ENCODE measurements at regions not wholly inside any gene's neighbourhood (a gene's known extent, or its start where the extent isn't known, plus 50 kb on each side); places are given as distances from the start of the nearest gene placed in this dataset.

- TF ChIP-seq CTCF (IDR thresholded peaks at IDR 0.05; ENCODE audit: insufficient read depth, missing control alignments): no peak
- FAIRE-seq: no peak
- no peak for DNase-seq (ENCODE audit: insufficient read length, low spot score)
These were observed 81.9 kb upstream of the PKDCC start for GRCh38 chr2:41965909-41966295.

- FAIRE-seq: no peak
- no peak for DNase-seq (ENCODE audit: insufficient read length, low spot score)
- TF ChIP-seq CTCF (IDR thresholded peaks at IDR 0.05; ENCODE audit: insufficient read depth, missing control alignments): no peak
These were observed 81.4 kb upstream of the PKDCC start for GRCh38 chr2:41966431-41966893.

GRCh38 chr2:41966920-41967319 lies 80.9 kb upstream of the PKDCC start:
- no peak for DNase-seq (ENCODE audit: insufficient read length, low spot score)
- FAIRE-seq: no peak
- no peak for TF ChIP-seq CTCF (IDR thresholded peaks at IDR 0.05; ENCODE audit: insufficient read depth, missing control alignments)

- no peak for DNase-seq (ENCODE audit: insufficient read length, low spot score)
- no peak for TF ChIP-seq CTCF (IDR thresholded peaks at IDR 0.05; ENCODE audit: insufficient read depth, missing control alignments)
- no peak for FAIRE-seq
These were observed 80.2 kb upstream of the PKDCC start for GRCh38 chr2:41967476-41968181.

- no peak for TF ChIP-seq CTCF (IDR thresholded peaks at IDR 0.05; ENCODE audit: insufficient read depth, missing control alignments)
- FAIRE-seq (no peak), DNase-seq (ENCODE audit: insufficient read length, low spot score) (no peak)
These were observed 79.6 kb upstream of the PKDCC start for GRCh38 chr2:41968182-41968578.

GRCh38 chr2:41970988-41971660 lies 76.7 kb upstream of the PKDCC start:
- FAIRE-seq (no peak), DNase-seq (ENCODE audit: insufficient read length, low spot score) (no peak)
- no peak for TF ChIP-seq CTCF (IDR thresholded peaks at IDR 0.05; ENCODE audit: insufficient read depth, missing control alignments)

- FAIRE-seq (no peak), DNase-seq (ENCODE audit: insufficient read length, low spot score) (no peak)
- TF ChIP-seq CTCF (IDR thresholded peaks at IDR 0.05; ENCODE audit: insufficient read depth, missing control alignments): no peak
These were observed 75.6 kb upstream of the PKDCC start for GRCh38 chr2:41972179-41972578.

All from D721Med (cell line).